WERI-Rb-1 (cell line): ENCODE measurements at regions not wholly inside any gene's neighbourhood (a gene's known extent, or its start where the extent isn't known, plus 50 kb on each side); places are given as distances from the start of the nearest gene placed in this dataset.

Source experiments
- DNase-seq: peaks from one replicate; pipeline ENCODE4 v3.0.0-alpha.2; 2020
- H3K27ac ChIP-seq: fragments of 250-450 bp; sonication (Bioruptor Pico); 2 replicates; pipeline ENCODE4 v1.5.1; 2020; ENCODE audit warnings: mild to moderate bottlenecking, moderate library complexity
- H3K27me3 ChIP-seq: fragments of 250-450 bp; sonication (Bioruptor Pico); 2 replicates; pipeline ENCODE4 v1.5.1; 2021; ENCODE audit warnings: mild to moderate bottlenecking, low read depth, moderate library complexity; ENCODE audit not compliant: insufficient read depth, severe bottlenecking
- H3K36me3 ChIP-seq: fragments of 250-450 bp; sonication (Bioruptor Pico); 2 replicates; pipeline ENCODE4 v1.5.1; 2020; ENCODE audit warnings: mild to moderate bottlenecking, moderate library complexity
- H3K4me3 ChIP-seq: 2 replicates; pipeline ENCODE4 v1.5.1; 2011; ENCODE audit warnings: low read depth, mild to moderate bottlenecking, control low read depth, low read length
- H3K9me3 ChIP-seq: fragments of 250-450 bp; sonication (Bioruptor Pico); 2 replicates; pipeline ENCODE4 v1.5.1; 2021; ENCODE audit warnings: mild to moderate bottlenecking, moderate library complexity; ENCODE audit not compliant: severe bottlenecking
- TF ChIP-seq, protein P1 (sequence below): IDR thresholded peaks from 2 replicates; pipeline ENCODE4 v1.5.1; 2011; ENCODE audit warnings: low read depth, mild to moderate bottlenecking, control low read depth, inconsistent platforms, low read length

DNA sequence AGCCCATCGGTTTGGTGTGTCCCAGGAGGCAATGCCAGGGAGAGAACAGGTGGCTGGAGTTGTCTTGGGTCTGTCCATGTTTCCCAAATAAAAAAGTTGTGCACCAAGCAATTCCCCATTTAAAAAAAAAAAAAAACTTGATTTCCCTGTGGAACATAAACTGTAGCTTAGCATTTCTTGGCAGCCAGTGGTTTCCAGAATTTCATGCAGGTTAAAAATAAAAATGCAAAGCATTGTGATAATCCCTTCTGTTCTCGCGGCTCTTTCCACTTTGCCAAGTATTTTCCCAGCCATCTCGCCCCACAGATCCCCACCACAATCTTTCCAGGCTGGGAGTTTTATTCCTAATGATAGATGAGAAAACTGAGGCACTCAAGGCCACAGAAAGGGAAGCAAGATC is 51.4 kb upstream of the MSX1 start:
- Histone ChIP-seq H3K27ac (no peak overlapping the region), H3K9me3 (no peaks in the 10 kb centered on the region), H3K4me3 (no peak overlapping the region), H3K36me3 (no peaks in the 10 kb centered on the region), H3K27me3 (no peaks in the 10 kb centered on the region)
- DNase-seq, result no peak
- TF ChIP-seq, protein P1, sequence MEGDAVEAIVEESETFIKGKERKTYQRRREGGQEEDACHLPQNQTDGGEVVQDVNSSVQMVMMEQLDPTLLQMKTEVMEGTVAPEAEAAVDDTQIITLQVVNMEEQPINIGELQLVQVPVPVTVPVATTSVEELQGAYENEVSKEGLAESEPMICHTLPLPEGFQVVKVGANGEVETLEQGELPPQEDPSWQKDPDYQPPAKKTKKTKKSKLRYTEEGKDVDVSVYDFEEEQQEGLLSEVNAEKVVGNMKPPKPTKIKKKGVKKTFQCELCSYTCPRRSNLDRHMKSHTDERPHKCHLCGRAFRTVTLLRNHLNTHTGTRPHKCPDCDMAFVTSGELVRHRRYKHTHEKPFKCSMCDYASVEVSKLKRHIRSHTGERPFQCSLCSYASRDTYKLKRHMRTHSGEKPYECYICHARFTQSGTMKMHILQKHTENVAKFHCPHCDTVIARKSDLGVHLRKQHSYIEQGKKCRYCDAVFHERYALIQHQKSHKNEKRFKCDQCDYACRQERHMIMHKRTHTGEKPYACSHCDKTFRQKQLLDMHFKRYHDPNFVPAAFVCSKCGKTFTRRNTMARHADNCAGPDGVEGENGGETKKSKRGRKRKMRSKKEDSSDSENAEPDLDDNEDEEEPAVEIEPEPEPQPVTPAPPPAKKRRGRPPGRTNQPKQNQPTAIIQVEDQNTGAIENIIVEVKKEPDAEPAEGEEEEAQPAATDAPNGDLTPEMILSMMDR, result no peak

DNA sequence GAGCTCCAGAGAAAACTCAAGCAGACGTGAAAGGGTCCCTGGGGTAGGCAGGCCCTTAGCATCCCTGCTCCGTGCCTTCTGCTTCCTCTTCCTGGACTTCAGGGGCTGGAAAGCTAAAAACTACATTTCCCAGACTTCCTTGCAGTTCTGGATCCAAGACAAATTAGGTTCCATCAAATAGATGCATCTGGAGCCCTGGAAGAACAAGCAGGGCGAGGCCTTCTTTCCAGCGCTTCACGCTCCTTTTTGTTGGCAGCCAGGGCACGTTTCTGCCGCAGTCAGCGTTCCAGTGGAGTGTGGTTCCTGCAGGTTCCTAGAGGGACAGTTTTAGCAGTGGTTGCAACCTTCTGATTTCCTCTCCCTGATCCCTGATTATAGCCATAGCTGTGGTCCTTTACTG is 53.6 kb upstream of the MSX1 start:
- DNase-seq, result no peak

DNA sequence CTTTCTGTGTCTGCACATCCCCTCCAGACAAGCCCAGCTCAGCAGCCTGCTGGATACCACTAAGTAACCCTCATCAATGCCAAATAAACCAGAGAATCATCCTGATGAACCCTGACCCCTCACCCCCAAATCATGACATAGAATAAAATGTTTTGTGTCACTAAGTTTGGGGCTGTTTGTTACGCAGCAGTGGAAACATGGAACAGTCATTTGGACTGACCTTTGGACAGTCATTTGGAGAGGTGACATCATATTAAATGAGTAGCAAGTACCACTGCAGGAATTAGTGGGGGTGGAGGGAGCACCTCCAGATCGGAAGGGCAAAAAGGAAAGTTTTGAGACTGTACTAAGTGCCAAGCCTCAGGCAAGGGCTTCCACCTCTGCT is 55.6 kb upstream of the MSX1 start:
- Histone ChIP-seq H3K27me3 (no peaks in the 10 kb centered on the region), H3K4me3 (no peak overlapping the region), H3K36me3 (no peaks in the 10 kb centered on the region), H3K27ac (no peak overlapping the region), H3K9me3 (no peaks in the 10 kb centered on the region)
- TF ChIP-seq, protein P1, result no peak
- DNase-seq, result no peak

More for the DNA sequence above, 53.6 kb upstream of the MSX1 start:
- Histone ChIP-seq H3K4me3 (no peak overlapping the region), H3K27me3 (no peaks in the 10 kb centered on the region), H3K27ac (no peak overlapping the region), H3K36me3 (no peaks in the 10 kb centered on the region), H3K9me3 (no peaks in the 10 kb centered on the region)
- TF ChIP-seq, protein P1, result no peak

DNA sequence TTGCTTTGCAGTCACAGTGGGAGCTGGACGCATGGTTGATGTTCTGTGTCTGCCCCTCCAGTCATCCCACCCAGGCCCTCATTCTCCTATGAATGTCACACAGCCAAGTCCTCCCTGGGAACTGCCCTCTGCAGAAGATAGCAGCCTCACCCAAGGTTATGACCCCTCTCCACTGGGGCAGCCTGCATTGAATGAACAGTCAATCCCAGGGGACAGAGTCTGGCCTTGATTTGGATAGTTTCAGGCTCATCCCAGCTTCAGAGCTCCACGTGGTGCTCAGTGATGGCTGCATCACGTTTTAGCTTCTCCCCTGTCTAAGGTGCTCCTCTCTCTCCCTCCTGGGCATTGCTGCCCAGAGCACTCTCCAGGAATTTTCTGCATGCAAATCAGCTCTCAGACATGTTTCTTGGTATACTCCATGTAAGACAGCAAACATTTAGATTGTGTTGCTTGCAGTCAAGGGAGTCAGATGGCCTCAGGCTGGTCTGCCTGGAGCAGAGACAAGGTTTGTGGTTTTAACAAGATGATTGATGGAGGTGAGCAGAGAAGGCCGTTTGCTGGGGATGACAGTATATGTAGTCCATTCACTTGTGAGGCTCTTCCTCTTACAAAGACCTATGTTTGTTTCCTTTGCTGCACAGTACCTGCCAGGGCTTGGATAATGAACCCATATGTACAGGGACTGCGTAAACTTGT is 56.1 kb upstream of the MSX1 start:
- TF ChIP-seq, protein P1, result no peak
- no peaks in the 10 kb centered on the region for H3K9me3 ChIP-seq
- no peak for DNase-seq
- no peaks in the 10 kb centered on the region for H3K36me3 ChIP-seq
- H3K27me3 ChIP-seq, result no peaks in the 10 kb centered on the region
- H3K4me3 ChIP-seq, result no peak overlapping the region
- no peak overlapping the region for H3K27ac ChIP-seq

DNA sequence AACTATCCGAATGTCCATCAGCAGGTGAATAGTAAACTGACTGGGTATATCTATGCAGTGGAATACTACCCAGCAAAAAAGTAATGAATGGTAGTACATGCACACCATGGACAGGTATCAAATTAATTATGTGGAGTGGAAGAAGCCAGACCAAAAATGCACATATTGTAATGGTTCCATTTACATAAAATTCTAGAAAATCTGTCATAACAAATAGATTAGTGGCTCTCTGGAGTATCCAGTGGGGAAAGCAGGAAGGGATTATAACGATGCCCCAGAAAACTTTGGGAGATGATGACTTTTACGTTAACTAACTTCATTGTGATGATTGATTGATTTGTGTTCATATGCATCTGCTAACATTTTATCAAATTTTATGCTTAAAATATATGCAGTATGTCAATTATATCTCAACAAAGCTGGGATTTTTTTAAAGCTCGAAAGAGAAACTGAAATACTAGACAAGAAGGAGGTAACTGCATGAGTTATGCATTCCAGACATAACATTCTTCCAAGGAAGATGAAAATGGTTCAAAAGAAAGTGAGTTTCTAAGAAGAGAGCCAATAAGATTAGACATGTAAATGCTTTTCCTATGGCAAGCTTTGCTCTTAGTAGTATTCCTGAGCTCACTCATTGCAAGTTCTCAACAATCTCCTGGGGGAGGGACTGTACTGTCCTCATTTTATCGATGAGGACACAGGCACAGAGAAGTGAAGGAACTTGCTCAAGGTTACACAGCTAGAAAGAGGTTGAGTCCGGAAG is 58.6 kb upstream of the MSX1 start:
- Histone ChIP-seq H3K27ac (no peak overlapping the region), H3K36me3 (no peaks in the 10 kb centered on the region), H3K9me3 (no peaks in the 10 kb centered on the region), H3K27me3 (no peaks in the 10 kb centered on the region), H3K4me3 (no peak overlapping the region)
- TF ChIP-seq, protein P1, result no peak
- no peak for DNase-seq
